ENCODE measurements at regions not wholly inside any gene's neighbourhood (a gene's known extent, or its start where the extent isn't known, plus 50 kb on each side); places are given as distances from the start of the nearest gene placed in this dataset.

GRCh38 chr1:87227651-87228050, 101.0 kb upstream of the LMO4 start:
- Histone ChIP-seq H2AFZ (no peak overlapping the region), H3K27ac (ENCODE audit: low read depth) (no peak overlapping the region), H3K27me3 (ENCODE audit: insufficient read depth) (no peaks in the 10 kb centered on the region), H3F3A (replicated peaks; ENCODE audit: low read depth) (no peaks in the 10 kb centered on the region), H3K4me3 (no peak overlapping the region), H3K36me3 (ENCODE audit: insufficient read depth) (no peaks in the 10 kb centered on the region), H3K9me2 (ENCODE audit: insufficient read depth) (peaks cover 4% of the 10 kb centered on the region; the same call in 1 of the 2 replicates), H4K20me1 (replicated peaks; ENCODE audit: insufficient read depth) (no peaks in the 10 kb centered on the region), H3K4me1 (ENCODE audit: insufficient read depth) (0 out of 2 replicates have a peak, but pooled peaks cover 3% of the 10 kb centered on the region), H3K79me2 (replicated peaks; ENCODE audit: insufficient read depth) (no peaks in the 10 kb centered on the region), H3K4me2 (no peak overlapping the region)
- peaks cover 3% of the 10 kb centered on the region for H3K27me3 Mint-ChIP-seq (ENCODE audit: insufficient read depth, low read depth, poor library complexity)
- H3K4me3 Mint-ChIP-seq: no peak overlapping the region
- no peak for DNase-seq (ENCODE audit: low spot score)
- no peak for ATAC-seq
- no peaks in the 10 kb centered on the region for H3K36me3 Mint-ChIP-seq (ENCODE audit: low read depth)
- TF ChIP-seq ETS1 (IDR thresholded peaks at IDR 0.05): no peak
- no peak for TF ChIP-seq ZNF331 (CRISPR knock-in tag; IDR thresholded peaks at IDR 0.05; ENCODE audit: low read depth)
- TF ChIP-seq CREB1 (CRISPR knock-in tag; IDR thresholded peaks at IDR 0.05; ENCODE audit: low read depth): no peak
- no peak for TF ChIP-seq ZNF114 (CRISPR knock-in tag; IDR thresholded peaks at IDR 0.05)
- TF ChIP-seq REST (IDR thresholded peaks at IDR 0.05; ENCODE audit: unreplicated experiment): no peak
- no peak for TF ChIP-seq JUNB (IDR thresholded peaks at IDR 0.05; ENCODE audit: unreplicated experiment)
- TF ChIP-seq NANOG (IDR thresholded peaks at IDR 0.05; ENCODE audit: borderline replicate concordance): no peak
- TF ChIP-seq POLR2AphosphoS5 (IDR thresholded peaks at IDR 0.05; ENCODE audit: low read depth): no peak
- no peak for TF ChIP-seq EZH2phosphoT487 (IDR thresholded peaks at IDR 0.05; ENCODE audit: unreplicated experiment)
- TF ChIP-seq, protein P1, sequence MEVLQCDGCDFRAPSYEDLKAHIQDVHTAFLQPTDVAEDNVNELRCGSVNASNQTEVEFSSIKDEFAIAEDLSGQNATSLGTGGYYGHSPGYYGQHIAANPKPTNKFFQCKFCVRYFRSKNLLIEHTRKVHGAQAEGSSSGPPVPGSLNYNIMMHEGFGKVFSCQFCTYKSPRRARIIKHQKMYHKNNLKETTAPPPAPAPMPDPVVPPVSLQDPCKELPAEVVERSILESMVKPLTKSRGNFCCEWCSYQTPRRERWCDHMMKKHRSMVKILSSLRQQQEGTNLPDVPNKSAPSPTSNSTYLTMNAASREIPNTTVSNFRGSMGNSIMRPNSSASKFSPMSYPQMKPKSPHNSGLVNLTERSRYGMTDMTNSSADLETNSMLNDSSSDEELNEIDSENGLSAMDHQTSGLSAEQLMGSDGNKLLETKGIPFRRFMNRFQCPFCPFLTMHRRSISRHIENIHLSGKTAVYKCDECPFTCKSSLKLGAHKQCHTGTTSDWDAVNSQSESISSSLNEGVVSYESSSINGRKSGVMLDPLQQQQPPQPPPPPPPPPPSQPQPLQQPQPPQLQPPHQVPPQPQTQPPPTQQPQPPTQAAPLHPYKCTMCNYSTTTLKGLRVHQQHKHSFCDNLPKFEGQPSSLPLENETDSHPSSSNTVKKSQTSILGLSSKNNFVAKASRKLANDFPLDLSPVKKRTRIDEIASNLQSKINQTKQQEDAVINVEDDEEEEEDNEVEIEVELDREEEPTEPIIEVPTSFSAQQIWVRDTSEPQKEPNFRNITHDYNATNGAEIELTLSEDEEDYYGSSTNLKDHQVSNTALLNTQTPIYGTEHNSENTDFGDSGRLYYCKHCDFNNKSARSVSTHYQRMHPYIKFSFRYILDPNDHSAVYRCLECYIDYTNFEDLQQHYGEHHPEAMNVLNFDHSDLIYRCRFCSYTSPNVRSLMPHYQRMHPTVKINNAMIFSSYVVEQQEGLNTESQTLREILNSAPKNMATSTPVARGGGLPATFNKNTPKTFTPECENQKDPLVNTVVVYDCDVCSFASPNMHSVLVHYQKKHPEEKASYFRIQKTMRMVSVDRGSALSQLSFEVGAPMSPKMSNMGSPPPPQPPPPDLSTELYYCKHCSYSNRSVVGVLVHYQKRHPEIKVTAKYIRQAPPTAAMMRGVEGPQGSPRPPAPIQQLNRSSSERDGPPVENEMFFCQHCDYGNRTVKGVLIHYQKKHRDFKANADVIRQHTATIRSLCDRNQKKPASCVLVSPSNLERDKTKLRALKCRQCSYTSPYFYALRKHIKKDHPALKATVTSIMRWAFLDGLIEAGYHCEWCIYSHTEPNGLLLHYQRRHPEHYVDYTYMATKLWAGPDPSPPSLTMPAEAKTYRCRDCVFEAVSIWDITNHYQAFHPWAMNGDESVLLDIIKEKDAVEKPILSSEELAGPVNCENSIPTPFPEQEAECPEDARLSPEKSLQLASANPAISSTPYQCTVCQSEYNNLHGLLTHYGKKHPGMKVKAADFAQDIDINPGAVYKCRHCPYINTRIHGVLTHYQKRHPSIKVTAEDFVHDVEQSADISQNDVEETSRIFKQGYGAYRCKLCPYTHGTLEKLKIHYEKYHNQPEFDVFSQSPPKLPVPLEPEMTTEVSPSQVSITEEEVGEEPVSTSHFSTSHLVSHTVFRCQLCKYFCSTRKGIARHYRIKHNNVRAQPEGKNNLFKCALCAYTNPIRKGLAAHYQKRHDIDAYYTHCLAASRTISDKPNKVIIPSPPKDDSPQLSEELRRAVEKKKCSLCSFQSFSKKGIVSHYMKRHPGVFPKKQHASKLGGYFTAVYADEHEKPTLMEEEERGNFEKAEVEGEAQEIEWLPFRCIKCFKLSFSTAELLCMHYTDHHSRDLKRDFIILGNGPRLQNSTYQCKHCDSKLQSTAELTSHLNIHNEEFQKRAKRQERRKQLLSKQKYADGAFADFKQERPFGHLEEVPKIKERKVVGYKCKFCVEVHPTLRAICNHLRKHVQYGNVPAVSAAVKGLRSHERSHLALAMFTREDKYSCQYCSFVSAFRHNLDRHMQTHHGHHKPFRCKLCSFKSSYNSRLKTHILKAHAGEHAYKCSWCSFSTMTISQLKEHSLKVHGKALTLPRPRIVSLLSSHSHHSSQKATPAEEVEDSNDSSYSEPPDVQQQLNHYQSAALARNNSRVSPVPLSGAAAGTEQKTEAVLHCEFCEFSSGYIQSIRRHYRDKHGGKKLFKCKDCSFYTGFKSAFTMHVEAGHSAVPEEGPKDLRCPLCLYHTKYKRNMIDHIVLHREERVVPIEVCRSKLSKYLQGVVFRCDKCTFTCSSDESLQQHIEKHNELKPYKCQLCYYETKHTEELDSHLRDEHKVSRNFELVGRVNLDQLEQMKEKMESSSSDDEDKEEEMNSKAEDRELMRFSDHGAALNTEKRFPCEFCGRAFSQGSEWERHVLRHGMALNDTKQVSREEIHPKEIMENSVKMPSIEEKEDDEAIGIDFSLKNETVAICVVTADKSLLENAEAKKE (CRISPR knock-in tag; IDR thresholded peaks at IDR 0.05): no peak
- H3K4me1 Mint-ChIP-seq: peaks cover 12% of the 10 kb centered on the region
- no peak overlapping the region for H3K27ac Mint-ChIP-seq
- no peaks in the 10 kb centered on the region for H3K9me3 Mint-ChIP-seq

Data from GM23338 (cell line).